ENCODE measurements at regions not wholly inside any gene's neighbourhood (a gene's known extent, or its start where the extent isn't known, plus 50 kb on each side); places are given as distances from the start of the nearest gene placed in this dataset.

DNA sequence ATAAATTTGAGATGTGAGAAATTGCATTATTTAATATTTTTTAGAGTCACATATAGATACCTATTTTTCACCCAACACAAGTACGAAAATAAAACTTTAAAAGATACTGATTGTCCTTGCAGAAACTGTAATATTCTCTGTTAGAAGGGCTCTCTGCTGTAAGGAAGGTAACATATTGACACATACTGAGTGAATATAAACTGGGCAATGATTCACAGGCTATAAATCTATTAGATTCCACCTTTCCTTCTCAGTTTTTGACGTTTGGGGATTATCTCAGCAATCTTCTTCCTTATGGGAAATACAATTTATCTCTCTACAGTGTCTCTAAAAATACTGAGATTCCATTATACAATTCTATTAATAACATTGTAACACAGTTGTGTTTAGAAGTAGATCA lies 229.1 kb upstream of the MAP2 start (continued):
- TF ChIP-seq EZH2phosphoT487 (IDR thresholded peaks at IDR 0.05; ENCODE audit: borderline replicate concordance, low read depth) (no peak), PBX3 (IDR thresholded peaks at IDR 0.05) (no peak), YY1 (IDR thresholded peaks at IDR 0.05; ENCODE audit: low read depth) (no peak), MXI1 (IDR thresholded peaks at IDR 0.05; ENCODE audit: low read depth, low read length) (no peak)
- TF ChIP-seq, protein P1, sequence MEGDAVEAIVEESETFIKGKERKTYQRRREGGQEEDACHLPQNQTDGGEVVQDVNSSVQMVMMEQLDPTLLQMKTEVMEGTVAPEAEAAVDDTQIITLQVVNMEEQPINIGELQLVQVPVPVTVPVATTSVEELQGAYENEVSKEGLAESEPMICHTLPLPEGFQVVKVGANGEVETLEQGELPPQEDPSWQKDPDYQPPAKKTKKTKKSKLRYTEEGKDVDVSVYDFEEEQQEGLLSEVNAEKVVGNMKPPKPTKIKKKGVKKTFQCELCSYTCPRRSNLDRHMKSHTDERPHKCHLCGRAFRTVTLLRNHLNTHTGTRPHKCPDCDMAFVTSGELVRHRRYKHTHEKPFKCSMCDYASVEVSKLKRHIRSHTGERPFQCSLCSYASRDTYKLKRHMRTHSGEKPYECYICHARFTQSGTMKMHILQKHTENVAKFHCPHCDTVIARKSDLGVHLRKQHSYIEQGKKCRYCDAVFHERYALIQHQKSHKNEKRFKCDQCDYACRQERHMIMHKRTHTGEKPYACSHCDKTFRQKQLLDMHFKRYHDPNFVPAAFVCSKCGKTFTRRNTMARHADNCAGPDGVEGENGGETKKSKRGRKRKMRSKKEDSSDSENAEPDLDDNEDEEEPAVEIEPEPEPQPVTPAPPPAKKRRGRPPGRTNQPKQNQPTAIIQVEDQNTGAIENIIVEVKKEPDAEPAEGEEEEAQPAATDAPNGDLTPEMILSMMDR (IDR thresholded peaks at IDR 0.05), result no peak

DNA sequence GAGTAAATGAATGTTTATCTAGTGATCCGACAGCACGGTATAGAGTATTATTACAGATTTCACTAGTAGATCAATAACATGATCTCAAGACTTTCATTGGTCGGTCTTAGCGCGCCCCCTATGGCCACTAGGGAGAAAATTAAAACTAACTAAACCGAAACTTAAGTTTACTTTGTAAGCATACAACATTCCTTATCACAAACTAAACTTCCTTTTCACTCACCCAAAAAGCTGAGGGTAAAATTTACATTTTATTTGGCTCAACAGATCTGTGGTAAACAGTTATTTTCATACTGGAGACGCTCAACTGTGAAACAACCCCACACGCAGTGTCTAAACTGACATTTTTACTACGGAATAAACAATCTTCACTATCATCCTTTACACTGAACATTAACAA lies 215.6 kb upstream of the MAP2 start:
- peak overlapping the region in 1 of 2 experiments; percentile 60; a peak in 2 of 4 replicates for H3K4me3 ChIP-seq (ENCODE audit: low read depth in 2 of 2, low read length in 1 of 2)
- H3K36me3 ChIP-seq (replicated peaks in 1 of 2; ENCODE audit: control insufficient read depth in 1 of 2, insufficient read depth in 2 of 2, low read length in 1 of 2), result no peaks in the 10 kb centered on the region
- no peaks in the 10 kb centered on the region for H4K20me1 ChIP-seq (ENCODE audit: insufficient read depth)
- no peaks in the 10 kb centered on the region for H3K27me3 ChIP-seq (ENCODE audit: insufficient read depth)
- no peaks in the 10 kb centered on the region for H3F3A ChIP-seq (replicated peaks; ENCODE audit: insufficient read depth)
- 43% methylated on average over 9 of the region's 9 CpGs for WGBS (ENCODE audit: low lambda C conversion rate)
- no peaks in the 10 kb centered on the region for H3K9me3 ChIP-seq
- H3K9me2 ChIP-seq, result no peaks in the 10 kb centered on the region
- H3K4me2 ChIP-seq, result peak overlapping the region; percentile 55; the same call in 1 of the 2 replicates
- TF ChIP-seq SMC3 (IDR thresholded peaks at IDR 0.05; ENCODE audit: low read depth, low read length), result peak; percentile 38; the same call in 1 of the 2 replicates
- TF ChIP-seq CHD2 (IDR thresholded peaks at IDR 0.05; ENCODE audit: low read length, partially characterized antibody), result no peak
- no peak for TF ChIP-seq NFIC (IDR thresholded peaks at IDR 0.05; ENCODE audit: borderline replicate concordance)
- TF ChIP-seq, protein P1 (IDR thresholded peaks at IDR 0.05), result peak; percentile 68
- TF ChIP-seq RAD21 (IDR thresholded peaks at IDR 0.05; ENCODE audit: low read length), result peak; percentile 78
- peak overlapping the region; percentile 75; the same call in 1 of the 2 replicates for H2AFZ ChIP-seq (ENCODE audit: low read depth)
- peak; percentile 16 for DNase-seq
- CTCF ChIA-PET, result interaction anchor here (0.6 to 4.0 kb wide), 9 partner anchors 14 to 835 kb away, joined by 3 to 22 read pairs (median 3); no protein-coding TSS in a partner anchor
- H3K27ac ChIP-seq (ENCODE audit: low read depth in 2 of 2, low read length in 1 of 2), result no peak overlapping the region
- H3K9ac ChIP-seq, result no peak overlapping the region
- H3K79me2 ChIP-seq (ENCODE audit: insufficient read depth), result no peaks in the 10 kb centered on the region
- no peaks in the 10 kb centered on the region for H3K4me1 ChIP-seq (ENCODE audit: control insufficient read depth in 1 of 2, insufficient read depth in 2 of 2, low read depth in 1 of 2, low read length in 1 of 2)
- POLR2A ChIA-PET, result no interaction called here

DNA sequence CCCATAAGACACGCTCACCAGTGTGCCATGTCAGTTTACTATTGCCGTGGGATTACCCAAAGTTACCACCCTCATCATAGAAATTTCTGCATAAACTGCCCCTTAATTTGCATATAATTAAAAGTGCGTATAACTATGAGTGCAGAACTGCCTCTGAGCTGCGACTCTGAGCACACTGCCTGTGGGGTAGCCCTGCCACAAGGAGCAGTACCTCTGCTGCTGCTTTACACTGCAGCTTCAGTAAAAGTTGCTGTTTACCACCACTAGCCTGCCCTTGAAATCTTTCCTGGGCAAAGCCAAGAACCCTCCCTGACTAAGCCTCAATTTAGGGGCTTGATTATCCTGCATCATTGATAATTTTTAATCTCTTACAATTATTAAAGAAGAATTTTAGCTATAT lies 213.9 kb upstream of the MAP2 start:
- DNase-seq, result no peak
- no peak overlapping the region for H3K4me3 ChIP-seq (ENCODE audit: low read depth in 2 of 2, low read length in 1 of 2)
- ChIA-PET CTCF (interaction anchor here (0.6 to 4.0 kb wide), 4 partner anchors 9 to 777 kb away, joined by 3 to 22 read pairs (median 3); no protein-coding TSS in a partner anchor), POLR2A (no interaction called here)
- H3K36me3 ChIP-seq (replicated peaks in 1 of 2; ENCODE audit: control insufficient read depth in 1 of 2, insufficient read depth in 2 of 2, low read length in 1 of 2), result no peaks in the 10 kb centered on the region
- H2AFZ ChIP-seq (ENCODE audit: low read depth), result no peak overlapping the region
- no peaks in the 10 kb centered on the region for H3K9me2 ChIP-seq
- no peaks in the 10 kb centered on the region for H3K9me3 ChIP-seq
- no peaks in the 10 kb centered on the region for H3F3A ChIP-seq (replicated peaks; ENCODE audit: insufficient read depth)
- WGBS (ENCODE audit: low lambda C conversion rate), result 39% methylated on average over 4 of the region's 4 CpGs
- H3K27ac ChIP-seq (ENCODE audit: low read depth in 2 of 2, low read length in 1 of 2), result no peak overlapping the region
- H3K79me2 ChIP-seq (ENCODE audit: insufficient read depth), result no peaks in the 10 kb centered on the region
- H3K27me3 ChIP-seq (ENCODE audit: insufficient read depth), result no peaks in the 10 kb centered on the region
- H3K4me2 ChIP-seq, result no peak overlapping the region
- no peaks in the 10 kb centered on the region for H4K20me1 ChIP-seq (ENCODE audit: insufficient read depth)
- no peak overlapping the region for H3K9ac ChIP-seq
- H3K4me1 ChIP-seq (ENCODE audit: control insufficient read depth in 1 of 2, insufficient read depth in 2 of 2, low read depth in 1 of 2, low read length in 1 of 2), result no peaks in the 10 kb centered on the region
- TF ChIP-seq SMC3 (IDR thresholded peaks at IDR 0.05; ENCODE audit: low read depth, low read length) (no peak), CHD2 (IDR thresholded peaks at IDR 0.05; ENCODE audit: low read length, partially characterized antibody) (no peak), RAD21 (IDR thresholded peaks at IDR 0.05; ENCODE audit: low read length) (no peak), JUND (IDR thresholded peaks at IDR 0.05) (no peak), POLR2AphosphoS5 (IDR thresholded peaks at IDR 0.05; ENCODE audit: low read depth, low read length) (no peak), YY1 (IDR thresholded peaks at IDR 0.05; ENCODE audit: low read depth) (no peak), TAF1 (IDR thresholded peaks at IDR 0.05; ENCODE audit: borderline replicate concordance, low read depth, low read length) (no peak), ELF1 (IDR thresholded peaks at IDR 0.05) (no peak), RCOR1 (IDR thresholded peaks at IDR 0.05; ENCODE audit: low read length) (no peak), EZH2phosphoT487 (IDR thresholded peaks at IDR 0.05; ENCODE audit: borderline replicate concordance, low read depth) (no peak), RFX5 (IDR thresholded peaks at IDR 0.05; ENCODE audit: low read length) (no peak), NRF1 (IDR thresholded peaks at IDR 0.05; ENCODE audit: low read depth, low read length) (no peak)
- TF ChIP-seq, protein P2, sequence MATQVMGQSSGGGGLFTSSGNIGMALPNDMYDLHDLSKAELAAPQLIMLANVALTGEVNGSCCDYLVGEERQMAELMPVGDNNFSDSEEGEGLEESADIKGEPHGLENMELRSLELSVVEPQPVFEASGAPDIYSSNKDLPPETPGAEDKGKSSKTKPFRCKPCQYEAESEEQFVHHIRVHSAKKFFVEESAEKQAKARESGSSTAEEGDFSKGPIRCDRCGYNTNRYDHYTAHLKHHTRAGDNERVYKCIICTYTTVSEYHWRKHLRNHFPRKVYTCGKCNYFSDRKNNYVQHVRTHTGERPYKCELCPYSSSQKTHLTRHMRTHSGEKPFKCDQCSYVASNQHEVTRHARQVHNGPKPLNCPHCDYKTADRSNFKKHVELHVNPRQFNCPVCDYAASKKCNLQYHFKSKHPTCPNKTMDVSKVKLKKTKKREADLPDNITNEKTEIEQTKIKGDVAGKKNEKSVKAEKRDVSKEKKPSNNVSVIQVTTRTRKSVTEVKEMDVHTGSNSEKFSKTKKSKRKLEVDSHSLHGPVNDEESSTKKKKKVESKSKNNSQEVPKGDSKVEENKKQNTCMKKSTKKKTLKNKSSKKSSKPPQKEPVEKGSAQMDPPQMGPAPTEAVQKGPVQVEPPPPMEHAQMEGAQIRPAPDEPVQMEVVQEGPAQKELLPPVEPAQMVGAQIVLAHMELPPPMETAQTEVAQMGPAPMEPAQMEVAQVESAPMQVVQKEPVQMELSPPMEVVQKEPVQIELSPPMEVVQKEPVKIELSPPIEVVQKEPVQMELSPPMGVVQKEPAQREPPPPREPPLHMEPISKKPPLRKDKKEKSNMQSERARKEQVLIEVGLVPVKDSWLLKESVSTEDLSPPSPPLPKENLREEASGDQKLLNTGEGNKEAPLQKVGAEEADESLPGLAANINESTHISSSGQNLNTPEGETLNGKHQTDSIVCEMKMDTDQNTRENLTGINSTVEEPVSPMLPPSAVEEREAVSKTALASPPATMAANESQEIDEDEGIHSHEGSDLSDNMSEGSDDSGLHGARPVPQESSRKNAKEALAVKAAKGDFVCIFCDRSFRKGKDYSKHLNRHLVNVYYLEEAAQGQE (IDR thresholded peaks at IDR 0.05; ENCODE audit: low read depth, low read length), result no peak

Measured in SK-N-SH (cell line).